CD4-positive, alpha-beta T cell treated with Interleukin-6 at 100 ng/mL for 8 hours (primary cell): ENCODE measurements at regions not wholly inside any gene's neighbourhood (a gene's known extent, or its start where the extent isn't known, plus 50 kb on each side); places are given as distances from the start of the nearest gene placed in this dataset.
"Not testable (repeated sequence)": the region's sequence is repeated elsewhere in the genome, so short reads cannot be mapped to it uniquely, and the experiment has no call there.

Experiments used
- DNase-seq: peaks from one replicate; pipeline ENCODE4 v3.0.0-alpha.2; 2020; ENCODE audit warnings: mixed read lengths, low spot score

DNA sequence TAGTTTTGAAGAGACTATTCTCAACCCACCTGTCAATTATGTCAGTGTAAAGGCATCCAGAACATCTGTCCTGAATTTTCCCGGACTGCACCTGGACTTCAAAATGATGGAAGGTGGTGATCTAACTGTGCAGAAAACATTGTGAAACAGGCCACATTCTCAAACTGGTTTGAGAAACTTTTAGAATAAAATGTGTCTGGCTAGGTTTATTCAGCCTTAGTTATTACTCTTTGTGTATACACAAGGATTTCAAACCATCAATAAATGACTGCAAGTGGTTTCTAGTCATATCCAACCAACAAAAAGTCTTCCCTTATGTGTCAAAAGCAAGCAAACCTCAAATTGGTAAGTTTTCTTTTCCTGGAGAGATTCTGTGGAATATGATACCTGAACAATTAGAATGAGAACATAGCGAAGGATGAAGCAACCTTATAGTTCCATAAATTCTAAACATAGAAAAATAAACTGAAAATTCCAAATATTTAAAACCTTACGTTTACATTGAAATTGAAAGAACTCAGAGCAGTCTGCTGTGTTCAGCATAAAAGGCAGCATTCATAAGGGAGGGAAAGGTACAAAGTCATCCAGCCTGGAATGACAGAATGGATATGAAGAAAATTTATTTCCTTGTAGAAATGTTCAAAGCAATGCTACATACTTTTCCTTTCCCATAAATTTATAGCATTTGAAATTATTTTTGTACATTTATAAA lies 306.6 kb upstream of the TGFBR2 start:
- no peak for DNase-seq

DNA sequence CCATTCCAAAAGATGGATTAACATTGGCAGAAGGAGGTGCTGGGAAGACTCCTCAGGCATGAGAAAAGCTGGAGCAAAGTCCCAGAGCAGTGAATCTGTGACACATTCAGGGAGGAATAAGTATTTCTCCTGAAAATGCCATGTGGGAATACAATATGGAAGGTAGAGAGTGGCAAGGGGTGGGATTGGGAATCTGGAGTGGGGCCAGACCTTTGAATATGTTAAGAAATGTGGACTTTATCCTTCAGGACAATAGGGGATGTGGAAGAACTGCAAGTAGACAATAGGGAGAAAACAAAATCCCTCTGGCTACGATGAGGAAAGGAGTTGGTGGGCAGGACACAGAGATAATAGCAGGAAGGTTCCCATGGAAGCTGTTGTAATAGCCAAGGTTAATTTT lies 305.6 kb upstream of the TGFBR2 start:
- DNase-seq: no peak

DNA sequence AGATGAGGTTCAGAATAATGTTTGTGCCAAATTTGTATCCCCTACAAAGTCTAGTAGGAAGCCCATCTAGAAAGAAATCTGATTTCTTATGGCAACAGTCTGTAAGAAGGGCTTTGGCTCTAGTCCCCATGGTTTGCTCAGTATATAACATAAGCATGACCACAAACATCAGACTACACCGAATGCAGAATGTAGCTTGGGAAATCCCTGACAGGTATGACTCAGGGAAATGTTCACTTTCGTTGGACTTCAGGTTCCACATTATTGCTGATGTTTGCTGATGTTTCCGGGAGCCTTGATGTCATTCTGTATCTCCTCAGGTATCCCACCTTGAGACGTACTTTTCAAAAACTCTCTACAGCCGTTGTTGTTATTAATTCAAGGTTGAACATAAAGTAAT lies 304.4 kb upstream of the TGFBR2 start:
- no peak for DNase-seq

DNA sequence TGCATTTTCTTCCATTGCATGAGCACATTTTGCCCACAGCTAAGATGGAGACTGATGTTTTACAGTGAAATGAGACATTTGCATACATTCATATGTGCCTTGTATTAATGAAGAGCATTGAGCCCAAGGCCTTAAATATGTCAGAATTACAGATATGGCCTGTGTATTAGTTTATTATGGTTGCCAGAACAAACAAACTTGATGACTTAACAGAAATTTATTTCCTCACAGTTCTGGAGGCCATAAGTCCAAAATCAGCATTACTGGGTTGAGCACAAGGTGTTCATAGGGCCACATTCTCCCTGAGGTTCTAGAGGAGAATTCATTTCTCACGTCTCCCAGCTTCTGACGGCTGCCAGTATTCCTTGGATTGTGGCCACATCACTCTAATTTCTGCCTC lies 302.6 kb upstream of the TGFBR2 start:
- no peak for DNase-seq

DNA sequence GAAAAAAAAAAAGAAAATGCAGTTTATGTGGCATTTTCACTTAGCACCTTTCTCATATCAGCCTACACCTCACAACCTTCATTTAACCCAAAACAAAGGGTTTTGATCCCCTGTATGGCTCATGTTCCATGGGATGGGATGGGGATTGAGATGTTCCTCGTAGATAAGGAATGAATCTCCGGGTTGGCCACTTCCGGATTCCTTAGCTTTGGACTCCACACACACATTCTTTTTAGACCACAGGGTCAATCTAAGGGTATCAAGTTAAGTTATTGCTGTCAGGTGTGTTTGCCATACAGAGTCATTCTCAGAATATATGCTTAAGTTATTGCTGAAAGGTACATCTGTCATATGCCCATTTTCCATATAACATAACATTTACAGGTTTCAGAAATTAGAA lies 301.4 kb upstream of the TGFBR2 start:
- no peak for DNase-seq

DNA sequence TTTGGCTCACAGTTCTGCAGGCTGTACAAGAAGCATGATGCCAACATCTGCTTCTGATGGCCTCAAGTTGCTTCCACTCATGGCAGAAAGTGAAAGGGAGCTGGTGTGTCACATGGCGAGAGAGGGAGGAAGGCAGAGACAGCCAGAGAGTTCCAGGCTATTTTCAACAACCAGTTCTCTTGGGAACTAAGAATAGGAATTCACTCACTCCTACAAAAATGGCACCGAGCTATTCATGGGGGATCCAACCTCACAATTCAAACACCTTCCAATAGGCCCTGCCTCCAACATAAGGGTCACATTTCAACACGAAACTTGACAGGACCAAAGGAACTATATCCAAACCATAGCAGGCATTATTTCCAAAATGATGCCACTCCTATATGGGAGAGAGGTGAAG lies 299.5 kb upstream of the TGFBR2 start:
- DNase-seq: no peak

DNA sequence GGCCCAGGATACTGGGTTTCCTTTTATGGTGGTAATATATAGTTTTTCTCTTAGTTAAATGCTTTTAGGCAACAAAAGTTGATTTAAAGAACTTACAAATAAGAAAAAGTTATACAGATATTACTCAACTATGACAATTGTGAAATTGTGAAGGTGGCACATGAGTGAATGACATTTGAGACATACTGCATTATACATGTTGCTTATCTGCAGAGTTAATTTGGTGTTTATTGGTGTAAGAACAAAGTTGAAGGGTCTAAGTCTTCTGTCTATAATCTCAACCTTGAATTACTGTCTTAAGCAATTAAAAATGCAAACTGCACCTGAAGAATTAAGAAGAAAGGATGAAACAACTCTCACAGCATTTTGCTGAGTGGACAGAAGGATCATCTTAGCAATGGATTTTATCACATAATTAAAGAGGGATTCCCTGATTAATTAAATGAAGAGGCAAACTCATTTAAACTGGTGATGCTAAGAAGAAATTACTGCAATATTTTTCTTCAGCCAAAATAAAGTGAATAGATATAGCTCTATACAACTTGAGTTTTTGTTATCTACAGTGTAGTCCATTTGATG lies 298.9 kb upstream of the TGFBR2 start:
- no peak for DNase-seq

DNA sequence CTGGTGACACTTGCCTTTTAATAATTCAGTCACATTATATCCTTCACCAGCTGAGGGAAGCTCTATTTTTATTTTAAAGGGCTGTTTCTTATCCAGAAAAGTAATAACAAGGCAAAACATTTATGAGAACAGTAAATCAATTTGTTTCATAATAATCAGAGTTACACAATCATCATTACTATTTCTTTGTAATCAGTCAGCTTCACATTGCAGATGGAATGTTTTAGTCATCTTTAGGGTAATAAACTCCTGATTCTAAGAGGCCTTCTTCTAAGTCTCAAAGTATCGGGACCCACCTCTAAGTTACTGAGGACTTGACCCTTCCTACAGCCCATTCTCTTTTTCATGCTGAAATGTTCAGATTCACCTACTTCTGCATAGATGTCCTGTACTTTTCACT lies 298.3 kb upstream of the TGFBR2 start:
- DNase-seq: no peak

DNA sequence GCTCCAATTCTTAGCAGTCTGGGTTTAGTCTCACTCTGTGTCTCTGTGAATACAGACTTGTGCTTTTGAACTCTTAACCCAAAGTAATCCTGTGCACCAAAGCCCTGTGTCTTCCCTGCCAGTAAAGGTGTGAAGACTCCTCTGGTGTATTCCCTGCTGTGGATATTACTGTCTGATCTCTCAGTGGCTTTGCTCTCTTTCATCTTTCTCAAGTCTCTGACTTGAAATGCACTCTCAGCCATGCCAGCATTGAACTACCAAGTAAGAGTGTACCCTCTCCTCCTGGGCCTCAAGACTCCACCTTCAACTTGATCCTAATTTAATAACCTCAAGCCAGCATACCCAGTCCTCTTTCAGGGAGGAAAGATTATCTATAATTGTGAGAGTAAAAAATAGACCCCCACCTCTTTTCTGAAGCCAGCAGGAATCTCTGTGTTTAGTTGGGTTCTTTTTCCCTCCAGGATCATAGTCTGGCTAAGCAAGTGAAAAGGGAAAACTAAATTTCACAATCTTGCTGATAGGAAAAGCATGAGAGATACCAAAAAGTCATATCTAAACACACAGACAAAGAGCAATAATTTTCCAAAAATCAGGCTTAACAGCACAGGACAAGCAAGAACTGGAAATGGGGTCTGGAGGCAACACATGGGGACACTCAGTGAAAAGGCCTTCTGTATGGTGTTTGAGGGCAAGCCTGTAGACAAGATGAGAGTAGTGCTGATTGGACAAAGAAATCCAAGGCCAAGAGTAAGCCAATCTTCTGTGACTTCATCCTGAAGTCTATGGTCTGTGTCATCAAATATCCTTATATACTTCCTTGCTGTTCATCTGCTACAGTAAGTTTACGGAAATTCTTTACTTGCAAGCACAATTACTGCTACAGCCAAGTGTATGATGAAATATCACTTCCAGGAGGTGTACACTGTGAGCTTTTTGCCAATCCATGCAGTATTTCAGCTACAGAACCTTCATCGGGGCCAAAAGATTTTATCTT lies 296.1 kb upstream of the TGFBR2 start:
- no peak for DNase-seq

DNA sequence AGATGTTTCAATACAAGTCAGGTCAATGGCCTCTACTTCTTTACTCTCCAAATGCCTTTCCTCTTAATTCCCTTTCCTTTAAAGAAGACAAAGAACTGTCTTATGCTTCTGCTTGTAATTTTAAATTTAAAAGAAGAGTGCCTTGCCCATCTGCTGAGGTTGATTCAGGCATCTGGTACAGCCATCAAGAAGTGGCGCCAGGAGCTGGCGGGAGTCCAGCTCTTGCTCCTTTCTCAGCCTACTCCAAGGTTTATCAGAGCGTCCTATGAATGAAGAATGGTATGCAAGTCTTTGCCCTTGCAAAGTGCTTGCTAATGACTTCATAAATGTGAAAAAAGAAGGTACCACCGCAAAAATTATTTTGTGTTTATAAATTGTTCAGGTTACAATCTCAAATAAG lies 294.6 kb upstream of the TGFBR2 start:
- no peak for DNase-seq

DNA sequence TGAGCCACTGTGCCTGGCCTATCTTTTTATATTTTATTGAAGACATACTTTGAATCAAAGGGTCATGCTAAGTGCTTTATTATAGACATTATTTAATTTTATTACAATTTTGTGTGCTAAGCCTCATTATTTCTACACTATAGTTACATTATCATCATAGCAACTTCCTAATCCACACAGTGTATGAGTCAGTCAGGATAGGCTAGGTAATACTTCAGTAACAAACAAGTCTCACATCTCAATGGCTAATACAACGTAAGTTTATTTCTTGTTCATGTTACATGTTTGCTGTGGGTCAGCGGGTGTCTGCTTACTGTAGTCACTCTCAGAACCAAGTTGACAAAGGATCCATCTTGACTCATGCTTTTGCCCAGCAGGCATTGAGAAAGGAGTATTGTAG lies 292.6 kb upstream of the TGFBR2 start:
- no peak for DNase-seq

DNA sequence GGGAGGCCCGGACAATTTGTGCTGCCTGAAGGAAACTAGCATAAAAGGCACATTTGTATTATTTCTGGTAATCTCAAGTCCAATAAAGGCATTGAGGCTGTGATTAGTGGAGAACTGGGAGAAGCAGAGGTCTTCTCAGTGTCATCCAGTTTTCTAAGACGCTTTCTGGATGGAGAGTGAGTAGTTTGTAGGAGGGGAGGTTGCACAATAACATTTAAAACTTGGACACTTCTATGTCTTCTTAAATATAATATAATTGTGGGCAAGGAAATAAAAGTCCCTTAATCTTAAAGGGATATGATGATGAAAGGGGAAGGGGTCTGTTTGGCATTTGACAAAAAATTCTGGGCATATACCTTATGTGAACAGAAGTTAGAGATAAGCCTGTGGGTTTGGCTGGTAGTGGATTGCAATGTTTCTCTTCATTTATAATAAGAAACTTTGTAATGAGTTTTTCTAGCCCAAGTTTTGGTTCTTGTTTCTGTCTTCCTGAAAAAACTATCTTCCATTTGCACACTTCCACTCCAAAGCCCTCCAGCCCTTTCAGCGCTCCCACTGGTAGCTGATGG lies 291.6 kb upstream of the TGFBR2 start:
- no peak for DNase-seq

DNA sequence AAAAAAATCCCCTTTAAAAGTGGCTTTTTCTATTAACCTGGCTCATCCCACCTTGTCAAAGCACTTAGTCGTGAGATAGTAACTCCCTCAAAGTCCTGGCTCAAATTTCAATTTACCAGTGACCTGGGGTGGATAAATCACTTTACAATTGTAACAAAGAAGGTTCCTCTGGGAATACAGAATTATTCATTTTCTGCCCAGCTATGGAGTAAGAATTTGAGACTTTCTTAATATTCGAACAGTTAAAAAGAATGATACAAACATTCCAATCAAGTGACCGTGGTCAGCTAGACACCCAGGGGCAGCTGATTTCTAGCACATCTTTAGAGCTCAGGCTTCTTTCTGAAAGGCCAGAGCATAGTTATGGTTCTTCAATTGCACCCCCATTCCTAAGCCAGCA lies 291.0 kb upstream of the TGFBR2 start:
- no peak for DNase-seq

DNA sequence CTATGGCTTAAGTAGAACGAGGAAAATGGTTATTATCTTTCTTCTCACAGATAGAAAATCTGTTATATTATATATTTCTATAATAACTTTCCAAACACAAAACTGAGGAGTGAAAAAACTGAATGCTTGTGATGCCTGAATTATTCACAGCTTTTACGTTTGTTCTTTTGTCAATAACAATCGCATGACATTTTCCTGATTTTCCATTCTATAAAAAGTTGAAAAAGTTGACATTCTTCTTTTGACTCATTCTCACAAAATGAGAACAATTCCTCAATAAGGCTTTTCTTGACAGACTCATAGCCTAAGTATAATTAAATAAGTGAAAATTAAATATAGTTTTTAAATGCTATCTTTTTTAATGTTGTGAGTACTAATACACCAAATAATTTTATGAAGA lies 288.8 kb upstream of the TGFBR2 start:
- DNase-seq: no peak

DNA sequence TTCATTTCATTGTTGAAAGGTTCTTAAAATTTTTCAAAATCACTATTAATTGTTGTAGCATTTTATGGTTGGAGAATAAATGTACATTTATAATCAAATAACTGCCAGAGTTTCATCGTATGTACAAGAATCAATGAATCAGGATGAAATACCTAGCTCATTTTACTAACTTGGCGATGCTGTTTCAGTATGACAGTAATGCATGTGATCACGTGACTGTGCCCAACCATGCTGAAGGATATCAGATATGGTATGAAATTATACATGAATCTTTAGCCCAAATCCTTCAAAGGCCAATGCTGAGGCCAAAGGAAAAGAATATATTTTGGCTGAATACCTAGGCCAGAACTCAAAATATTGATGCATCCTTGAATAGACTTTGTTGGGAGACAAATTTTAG lies 288.3 kb upstream of the TGFBR2 start:
- no peak for DNase-seq

DNA sequence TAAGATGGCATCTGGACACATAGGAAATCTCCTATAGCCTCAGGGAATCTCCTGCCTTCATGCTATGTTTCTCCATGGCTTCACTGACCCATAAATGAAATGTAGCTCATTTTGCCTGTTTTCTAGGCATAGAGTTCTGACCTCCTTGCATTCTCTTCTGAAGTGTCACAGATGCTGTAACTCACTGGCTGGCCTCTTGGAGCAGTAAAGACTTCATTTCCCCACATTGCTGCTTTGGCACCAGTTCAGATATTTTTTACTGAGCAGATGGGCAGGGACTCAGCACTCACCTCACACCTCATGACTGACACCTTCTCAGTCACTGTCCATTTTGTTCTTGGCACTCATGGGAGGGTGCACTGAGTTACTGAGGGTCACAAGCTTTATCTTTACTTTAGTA lies 286.7 kb upstream of the TGFBR2 start:
- peak; percentile 54 for DNase-seq

DNA sequence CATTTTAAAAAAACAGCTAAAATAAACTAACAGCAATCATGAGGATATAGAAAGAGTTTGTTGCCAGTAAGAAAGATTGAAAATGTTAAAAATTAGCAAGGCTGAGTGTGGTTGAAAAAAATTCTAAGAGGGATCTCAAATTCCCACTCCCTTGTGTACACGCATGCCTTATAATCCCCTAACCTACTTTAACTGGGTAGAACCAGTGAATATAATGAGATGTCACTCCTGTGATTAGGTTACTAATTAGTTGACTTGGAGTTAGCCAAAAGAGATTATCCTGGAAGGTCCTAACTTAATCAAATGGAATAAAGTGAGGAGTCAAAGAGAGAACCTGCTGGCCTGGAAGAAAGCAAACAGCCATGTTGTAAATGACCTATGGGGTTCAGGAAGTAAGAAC lies 286.0 kb upstream of the TGFBR2 start:
- DNase-seq: no peak

DNA sequence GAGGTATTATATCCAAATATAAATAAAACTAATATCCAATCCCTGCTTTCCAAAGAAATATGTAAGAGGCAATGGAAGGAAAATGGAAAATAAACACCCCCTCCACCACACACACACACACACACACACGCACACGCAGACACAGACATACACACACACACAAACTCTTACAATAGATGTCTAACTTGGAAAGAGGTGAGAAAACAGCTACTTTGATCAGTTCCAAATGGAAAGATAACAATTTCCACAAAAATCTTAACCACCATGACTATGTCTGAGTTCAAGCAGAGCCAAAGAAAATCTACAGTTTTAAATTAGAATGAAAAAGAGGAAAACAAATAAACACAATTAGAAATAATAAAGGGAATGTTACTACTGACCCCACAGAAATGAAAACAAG lies 285.3 kb upstream of the TGFBR2 start:
- DNase-seq: no peak

DNA sequence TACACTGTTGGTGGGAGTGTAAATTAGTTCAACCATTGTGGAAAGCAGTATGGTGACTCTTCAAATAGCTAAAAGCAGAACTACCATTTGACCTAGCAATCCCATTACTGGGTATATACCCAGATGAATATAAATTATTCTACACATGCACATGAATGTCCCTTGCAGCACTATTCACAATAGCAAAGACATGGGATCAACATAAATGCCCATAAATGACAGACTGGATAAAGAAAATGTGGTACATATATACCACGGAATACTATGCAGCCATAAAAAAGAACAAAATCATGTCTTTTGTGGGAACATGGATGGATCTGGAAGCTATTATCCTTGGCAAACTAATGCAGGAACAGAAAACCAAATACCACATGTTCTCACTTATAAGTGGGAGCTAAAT lies 282.8 kb upstream of the TGFBR2 start:
- not testable (repeated sequence) for DNase-seq

DNA sequence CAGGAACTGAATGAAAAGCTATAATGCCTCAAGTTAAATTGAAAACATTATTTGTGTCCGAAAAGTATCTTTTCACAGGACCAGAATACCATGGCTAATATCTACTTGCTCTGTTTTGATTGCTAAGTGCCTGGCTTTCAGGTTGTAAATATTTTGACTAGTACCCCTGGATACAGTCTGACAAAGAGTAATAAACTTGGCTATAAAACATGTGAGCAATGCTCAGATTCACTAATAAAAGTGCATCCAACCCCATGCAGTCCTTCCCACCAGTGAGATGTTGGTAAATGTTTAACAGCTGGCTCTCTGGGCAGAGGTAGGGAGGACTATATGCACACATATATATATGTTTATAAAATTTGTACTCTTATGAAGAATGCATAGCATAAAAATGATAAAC lies 281.8 kb upstream of the TGFBR2 start:
- DNase-seq: no peak

DNA sequence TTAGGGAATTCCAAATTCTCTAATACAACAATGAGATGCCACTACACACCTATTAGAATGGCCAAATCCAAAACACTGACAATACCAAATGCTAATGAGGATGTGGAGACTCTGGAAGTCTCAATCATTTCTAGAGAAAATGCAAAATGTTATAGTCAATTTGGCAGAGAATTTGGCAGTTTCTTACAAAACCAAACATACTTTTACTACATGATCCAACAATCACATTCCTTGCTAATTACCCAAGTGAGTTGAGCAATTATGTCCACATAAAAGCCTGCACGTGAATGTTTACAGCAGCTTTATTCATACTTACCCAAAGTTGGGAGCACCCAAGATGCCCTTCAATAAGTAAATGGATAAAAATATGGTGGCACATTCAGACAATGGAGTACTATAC lies 278.4 kb upstream of the TGFBR2 start:
- not testable (repeated sequence) for DNase-seq

DNA sequence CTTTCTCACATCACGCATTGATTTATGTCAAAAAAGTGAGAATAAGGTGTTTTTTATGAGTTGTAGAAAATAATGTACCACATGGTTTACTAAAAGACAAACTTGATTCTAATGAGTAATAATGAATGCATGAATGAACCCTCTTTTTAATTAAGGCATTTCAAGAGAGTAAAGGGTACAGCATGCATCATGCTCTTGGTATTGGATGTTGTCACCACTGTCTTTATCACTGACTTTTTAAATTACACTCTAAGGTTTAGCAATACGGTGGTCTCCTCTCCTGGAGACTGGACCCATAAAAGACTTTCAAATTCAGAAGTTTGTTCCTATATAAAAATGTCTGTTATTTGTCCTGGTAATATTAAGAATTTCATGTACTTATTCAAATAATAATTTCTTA lies 277.5 kb upstream of the TGFBR2 start:
- not testable (repeated sequence) for DNase-seq

DNA sequence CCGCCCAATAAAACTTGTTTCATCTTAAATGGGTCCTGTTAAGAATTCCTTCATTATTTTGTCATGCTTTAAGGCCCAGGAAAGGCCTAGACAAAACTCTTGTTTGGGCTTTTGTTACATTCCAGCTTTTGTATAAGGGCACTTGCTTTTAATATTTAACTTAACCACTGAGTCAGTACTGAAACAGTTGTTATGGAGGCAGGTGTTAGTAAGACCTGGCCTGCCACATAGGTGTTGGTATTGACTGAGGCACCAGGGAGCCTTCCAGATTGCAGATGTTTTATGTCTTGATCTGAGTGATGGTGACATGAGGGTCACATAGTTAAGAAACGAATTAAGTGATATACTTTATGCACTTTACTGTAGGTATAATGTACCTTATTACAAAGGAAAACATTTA lies 274.9 kb upstream of the TGFBR2 start:
- DNase-seq: no peak
